ENCODE measurements at regions not wholly inside any gene's neighbourhood (a gene's known extent, or its start where the extent isn't known, plus 50 kb on each side); places are given as distances from the start of the nearest gene placed in this dataset.

DNA sequence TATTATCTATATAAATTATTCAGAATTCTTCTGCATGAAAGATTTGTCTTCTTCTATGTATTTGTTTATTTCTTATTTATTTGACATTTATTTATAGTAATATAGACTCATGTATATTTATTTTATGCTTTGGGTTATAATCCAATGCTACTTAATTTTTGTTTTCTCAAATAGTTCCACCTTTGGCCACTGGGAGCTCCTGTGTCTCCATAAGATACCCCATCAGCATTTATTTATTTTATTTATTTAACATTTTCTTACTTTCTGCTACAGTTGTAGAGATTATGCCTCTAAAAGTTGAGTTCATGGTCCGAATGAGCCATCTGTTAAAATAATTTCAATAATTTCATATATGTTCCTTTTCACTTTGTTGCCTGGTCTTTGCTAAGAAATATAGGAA is 289.4 kb downstream of the ADGRL2 start:
- Histone ChIP-seq H3K4me1 (ENCODE audit: control insufficient read depth, low read length) (no peaks in the 10 kb centered on the region), H3K79me2 (ENCODE audit: control insufficient read depth, low read length) (no peaks in the 10 kb centered on the region), H3K9me2 (replicated peaks; ENCODE audit: control insufficient read depth, low read length) (no peaks in the 10 kb centered on the region), H3K36me3 (ENCODE audit: control insufficient read depth, low read length) (no peaks in the 10 kb centered on the region), H3K27me3 (ENCODE audit: control insufficient read depth, low read length) (no peaks in the 10 kb centered on the region), H3K9me3 (ENCODE audit: control insufficient read depth, insufficient read depth, low read length) (no peaks in the 10 kb centered on the region), H4K20me1 (ENCODE audit: control insufficient read depth, insufficient read depth, low read depth, low read length) (no peaks in the 10 kb centered on the region), H3K4me3 (ENCODE audit: low read length) (no peak overlapping the region), H3K4me2 (ENCODE audit: low read length) (no peak overlapping the region), H3K27ac (ENCODE audit: low read depth, low read length) (no peak overlapping the region), H3F3A (ENCODE audit: control insufficient read depth, insufficient read depth) (no peaks in the 10 kb centered on the region)
- TF ChIP-seq, protein P1, sequence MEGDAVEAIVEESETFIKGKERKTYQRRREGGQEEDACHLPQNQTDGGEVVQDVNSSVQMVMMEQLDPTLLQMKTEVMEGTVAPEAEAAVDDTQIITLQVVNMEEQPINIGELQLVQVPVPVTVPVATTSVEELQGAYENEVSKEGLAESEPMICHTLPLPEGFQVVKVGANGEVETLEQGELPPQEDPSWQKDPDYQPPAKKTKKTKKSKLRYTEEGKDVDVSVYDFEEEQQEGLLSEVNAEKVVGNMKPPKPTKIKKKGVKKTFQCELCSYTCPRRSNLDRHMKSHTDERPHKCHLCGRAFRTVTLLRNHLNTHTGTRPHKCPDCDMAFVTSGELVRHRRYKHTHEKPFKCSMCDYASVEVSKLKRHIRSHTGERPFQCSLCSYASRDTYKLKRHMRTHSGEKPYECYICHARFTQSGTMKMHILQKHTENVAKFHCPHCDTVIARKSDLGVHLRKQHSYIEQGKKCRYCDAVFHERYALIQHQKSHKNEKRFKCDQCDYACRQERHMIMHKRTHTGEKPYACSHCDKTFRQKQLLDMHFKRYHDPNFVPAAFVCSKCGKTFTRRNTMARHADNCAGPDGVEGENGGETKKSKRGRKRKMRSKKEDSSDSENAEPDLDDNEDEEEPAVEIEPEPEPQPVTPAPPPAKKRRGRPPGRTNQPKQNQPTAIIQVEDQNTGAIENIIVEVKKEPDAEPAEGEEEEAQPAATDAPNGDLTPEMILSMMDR (IDR thresholded peaks at IDR 0.05; ENCODE audit: low read depth, low read length, poor library complexity, severe bottlenecking), result no peak
- TF ChIP-seq EZH2phosphoT487 (IDR thresholded peaks at IDR 0.05; ENCODE audit: borderline replicate concordance, low read length), result no peak

DNA sequence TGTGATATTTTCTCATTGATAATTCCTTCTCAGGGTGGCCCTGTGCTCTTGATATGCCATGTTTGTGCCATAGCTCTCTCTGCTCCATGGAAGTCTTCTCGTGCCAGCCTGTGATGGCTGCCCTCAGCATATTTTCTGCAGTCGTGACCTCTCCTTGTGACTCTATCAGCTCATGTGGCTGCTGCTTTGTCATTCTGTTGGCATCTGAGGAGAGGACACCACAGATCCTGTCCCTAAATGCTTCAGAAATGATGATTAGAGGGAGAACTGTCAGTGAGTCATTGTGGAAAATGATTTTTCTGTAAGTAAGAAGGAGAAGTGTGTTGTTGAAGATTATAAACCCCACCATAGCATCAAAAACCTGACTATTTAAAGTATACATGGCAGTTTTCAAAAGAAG is 286.0 kb downstream of the ADGRL2 start:
- no peaks in the 10 kb centered on the region for H3F3A ChIP-seq (ENCODE audit: control insufficient read depth, insufficient read depth)
- no peak overlapping the region for H3K4me2 ChIP-seq (ENCODE audit: low read length)
- no peaks in the 10 kb centered on the region for H3K36me3 ChIP-seq (ENCODE audit: control insufficient read depth, low read length)
- no peaks in the 10 kb centered on the region for H3K4me1 ChIP-seq (ENCODE audit: control insufficient read depth, low read length)
- no peaks in the 10 kb centered on the region for H3K79me2 ChIP-seq (ENCODE audit: control insufficient read depth, low read length)
- no peaks in the 10 kb centered on the region for H3K27me3 ChIP-seq (ENCODE audit: control insufficient read depth, low read length)
- H3K27ac ChIP-seq (ENCODE audit: low read depth, low read length), result no peak overlapping the region
- no peak overlapping the region for H3K4me3 ChIP-seq (ENCODE audit: low read length)
- no peaks in the 10 kb centered on the region for H4K20me1 ChIP-seq (ENCODE audit: control insufficient read depth, insufficient read depth, low read depth, low read length)
- H3K9me2 ChIP-seq (replicated peaks; ENCODE audit: control insufficient read depth, low read length), result no peaks in the 10 kb centered on the region
- H3K9me3 ChIP-seq (ENCODE audit: control insufficient read depth, insufficient read depth, low read length), result no peaks in the 10 kb centered on the region
- TF ChIP-seq, protein P1 (IDR thresholded peaks at IDR 0.05; ENCODE audit: low read depth, low read length, poor library complexity, severe bottlenecking), result no peak
- no peak for TF ChIP-seq EZH2phosphoT487 (IDR thresholded peaks at IDR 0.05; ENCODE audit: borderline replicate concordance, low read length)

GRCh38 chr1:82079607-82080006 is 278.9 kb downstream of the ADGRL2 start:
- Histone ChIP-seq H3K4me3 (ENCODE audit: low read length) (no peak overlapping the region), H3K27me3 (ENCODE audit: control insufficient read depth, low read length) (no peaks in the 10 kb centered on the region), H3K79me2 (ENCODE audit: control insufficient read depth, low read length) (no peaks in the 10 kb centered on the region), H3K4me2 (ENCODE audit: low read length) (no peak overlapping the region), H3K27ac (ENCODE audit: low read depth, low read length) (no peak overlapping the region), H3K36me3 (ENCODE audit: control insufficient read depth, low read length) (no peaks in the 10 kb centered on the region), H3K9me3 (ENCODE audit: control insufficient read depth, insufficient read depth, low read length) (no peaks in the 10 kb centered on the region), H3K9me2 (replicated peaks; ENCODE audit: control insufficient read depth, low read length) (no peaks in the 10 kb centered on the region), H3K4me1 (ENCODE audit: control insufficient read depth, low read length) (no peaks in the 10 kb centered on the region), H3F3A (ENCODE audit: control insufficient read depth, insufficient read depth) (no peaks in the 10 kb centered on the region), H4K20me1 (ENCODE audit: control insufficient read depth, insufficient read depth, low read depth, low read length) (no peaks in the 10 kb centered on the region)
- TF ChIP-seq, protein P1 (IDR thresholded peaks at IDR 0.05; ENCODE audit: low read depth, low read length, poor library complexity, severe bottlenecking), result no peak
- TF ChIP-seq EZH2phosphoT487 (IDR thresholded peaks at IDR 0.05; ENCODE audit: borderline replicate concordance, low read length), result no peak

DNA sequence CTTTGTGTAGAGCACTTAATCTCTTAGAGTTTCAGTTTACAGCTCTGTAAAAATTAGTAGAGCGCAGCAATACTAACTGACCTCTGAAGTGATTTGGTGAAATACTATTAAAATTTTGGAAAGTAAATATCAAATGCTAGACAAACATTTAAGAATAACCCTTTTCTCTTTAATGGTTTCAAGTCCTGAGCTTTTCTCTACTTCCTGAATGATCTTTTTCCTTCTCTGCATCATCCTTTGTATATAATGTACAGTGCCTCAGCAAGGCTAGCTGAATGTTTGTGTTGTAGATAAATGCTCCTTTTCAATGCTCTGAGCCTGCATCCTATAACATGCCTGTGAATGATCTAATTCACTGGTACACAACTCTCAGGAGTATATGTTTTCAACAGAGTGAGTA is 272.9 kb downstream of the ADGRL2 start:
- TF ChIP-seq, protein P1 (IDR thresholded peaks at IDR 0.05; ENCODE audit: low read depth, low read length, poor library complexity, severe bottlenecking), result no peak
- TF ChIP-seq EZH2phosphoT487 (IDR thresholded peaks at IDR 0.05; ENCODE audit: borderline replicate concordance, low read length), result no peak
- Histone ChIP-seq H3F3A (ENCODE audit: control insufficient read depth, insufficient read depth) (no peaks in the 10 kb centered on the region), H3K27ac (ENCODE audit: low read depth, low read length) (no peak overlapping the region), H3K27me3 (ENCODE audit: control insufficient read depth, low read length) (no peaks in the 10 kb centered on the region), H3K4me1 (ENCODE audit: control insufficient read depth, low read length) (no peaks in the 10 kb centered on the region), H3K4me3 (ENCODE audit: low read length) (no peak overlapping the region), H3K79me2 (ENCODE audit: control insufficient read depth, low read length) (no peaks in the 10 kb centered on the region), H3K4me2 (ENCODE audit: low read length) (no peak overlapping the region), H4K20me1 (ENCODE audit: control insufficient read depth, insufficient read depth, low read depth, low read length) (no peaks in the 10 kb centered on the region), H3K36me3 (ENCODE audit: control insufficient read depth, low read length) (no peaks in the 10 kb centered on the region), H3K9me2 (replicated peaks; ENCODE audit: control insufficient read depth, low read length) (no peaks in the 10 kb centered on the region), H3K9me3 (ENCODE audit: control insufficient read depth, insufficient read depth, low read length) (no peaks in the 10 kb centered on the region)
